AG04450 (cell line): ENCODE measurements at regions not wholly inside any gene's neighbourhood (a gene's known extent, or its start where the extent isn't known, plus 50 kb on each side); places are given as distances from the start of the nearest gene placed in this dataset.

ENCODE experiments used
- CTCF ChIA-PET: fragments of 300-600, 350-600 bp; formaldehyde crosslinking; extraction: SDS; loops from one replicate; lab custom pipeline; 2022; ENCODE audit warnings: antibody characterized with exemption, inconsistent platforms; lab: Charles Lee
- POLR2A ChIA-PET: fragments of 350-600 bp; formaldehyde crosslinking; extraction: SDS; loops from one replicate; lab custom pipeline; 2021; ENCODE audit warnings: antibody characterized with exemption, inconsistent platforms; lab: Yijun Ruan, JAX
- DNase-seq: peaks from one replicate; pipeline ENCODE4 v3.0.0-alpha.2; 2011; ENCODE audit warnings: low read depth, low spot score
- H3K27ac ChIP-seq: one replicate; pipeline ENCODE4 v1.5.1; 2012; ENCODE audit warnings: low read depth, low read length, control low read depth
- H3K27me3 ChIP-seq: one replicate; pipeline ENCODE4 v1.6.0; 2012; ENCODE audit warnings: low read length; ENCODE audit not compliant: control insufficient read depth, insufficient read depth
- H3K4me3 ChIP-seq: 2 replicates; pipeline ENCODE4 v1.5.1; 2011; ENCODE audit warnings: mild to moderate bottlenecking, low read depth, low read length, control low read depth
- H3K9me3 ChIP-seq: 2 replicates; pipeline ENCODE4 v1.5.1; 2012; ENCODE audit warnings: low read length; ENCODE audit not compliant: control insufficient read depth, insufficient read depth
- CTCF ChIP-seq: IDR thresholded peaks from 2 replicates; pipeline ENCODE4 v1.5.1; 2011; ENCODE audit warnings: low read depth, low read length, control low read depth, inconsistent platforms

- ChIA-PET POLR2A (no interaction called here), CTCF (no interaction called here)
- no peaks in the 10 kb centered on the region for H3K9me3 ChIP-seq
- no peak for TF ChIP-seq CTCF
- H3K27me3 ChIP-seq = no peaks in the 10 kb centered on the region
- H3K4me3 ChIP-seq = no peak overlapping the region
- no peak for DNase-seq
- H3K27ac ChIP-seq = no peak overlapping the region
These were observed 329.5 kb downstream of the DEPDC1B start for GRCh38 chr5:60370508-60370907.

DNA sequence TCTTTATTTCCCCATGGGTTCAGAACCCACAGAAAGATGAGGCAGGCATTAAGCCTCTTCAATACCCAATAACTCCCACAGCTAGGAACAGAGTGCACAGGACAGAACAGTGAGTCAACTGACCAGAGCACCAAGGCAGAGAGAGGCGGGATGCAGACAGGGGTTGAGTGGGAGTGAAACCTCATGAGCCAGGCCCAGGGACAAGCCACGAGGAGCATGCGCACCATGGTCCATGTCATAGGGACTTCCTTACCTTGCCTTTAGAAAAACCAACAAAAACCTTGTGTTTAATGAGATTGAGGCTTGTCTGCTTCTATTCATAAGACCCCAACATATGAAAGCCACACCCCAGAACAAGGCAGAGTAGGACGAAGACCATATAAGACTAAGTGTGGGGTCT is 330.6 kb downstream of the DEPDC1B start:
- CTCF ChIA-PET = no interaction called here
- Histone ChIP-seq H3K27ac (no peak overlapping the region), H3K4me3 (no peak overlapping the region), H3K27me3 (no peaks in the 10 kb centered on the region), H3K9me3 (no peaks in the 10 kb centered on the region)
- POLR2A ChIA-PET = no interaction called here
- no peak for TF ChIP-seq CTCF
- DNase-seq = no peak

DNA sequence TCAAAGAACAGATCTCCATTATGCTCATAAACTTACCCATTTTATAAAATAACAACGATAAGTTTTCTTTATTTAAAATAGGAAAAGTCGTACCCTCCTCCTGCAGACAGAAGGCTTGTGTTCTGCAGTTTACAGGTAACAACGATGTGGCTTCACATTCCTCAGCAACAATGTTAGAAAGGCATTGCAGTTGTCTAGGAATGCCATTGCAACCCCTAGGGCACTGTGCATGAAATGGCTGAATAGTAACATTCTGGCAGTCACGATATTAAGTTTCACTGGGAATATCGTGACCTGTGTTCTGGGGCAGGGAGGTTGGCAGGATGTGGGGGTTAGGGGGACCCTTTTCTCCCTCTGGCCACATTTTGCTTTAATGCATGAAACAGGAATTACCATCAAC is 331.9 kb downstream of the DEPDC1B start:
- H3K4me3 ChIP-seq = no peak overlapping the region
- H3K27ac ChIP-seq = no peak overlapping the region
- no peak for DNase-seq
- ChIA-PET POLR2A (no interaction called here), CTCF (no interaction called here)
- H3K27me3 ChIP-seq = no peaks in the 10 kb centered on the region
- TF ChIP-seq CTCF = no peak
- H3K9me3 ChIP-seq = no peaks in the 10 kb centered on the region

GRCh38 chr5:60366489-60366888 is 333.5 kb downstream of the DEPDC1B start:
- no peak overlapping the region for H3K4me3 ChIP-seq
- H3K9me3 ChIP-seq = no peaks in the 10 kb centered on the region
- ChIA-PET POLR2A (no interaction called here), CTCF (interaction anchor here (0.7 kb wide), 1 partner anchor 47 kb away, joined by 6 read pairs; no protein-coding TSS in a partner anchor)
- H3K27me3 ChIP-seq = no peaks in the 10 kb centered on the region
- no peak overlapping the region for H3K27ac ChIP-seq
- no peak for DNase-seq
- no peak for TF ChIP-seq CTCF

DNA sequence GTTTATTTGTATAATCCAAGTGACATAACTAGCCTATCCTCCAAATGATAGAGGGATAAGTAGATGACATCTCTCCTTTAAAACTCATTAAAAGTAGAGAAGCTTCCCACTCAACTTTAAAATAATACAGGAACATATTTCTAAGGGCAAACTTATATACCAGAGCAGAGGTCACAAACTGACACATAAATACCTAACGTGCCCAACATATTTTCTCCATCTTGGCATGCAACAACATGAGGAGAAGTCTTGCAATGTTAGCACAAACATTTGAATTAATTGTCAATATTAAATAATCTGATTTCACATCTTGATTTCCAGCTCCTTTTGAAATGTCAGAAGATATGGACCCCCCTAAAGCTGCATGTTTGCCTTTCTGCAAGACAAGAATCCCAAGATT is 335.0 kb downstream of the DEPDC1B start:
- CTCF ChIA-PET = no interaction called here
- no peak for DNase-seq
- POLR2A ChIA-PET = no interaction called here

More for the DNA sequence above, 335.0 kb downstream of the DEPDC1B start:
- no peak for TF ChIP-seq CTCF
- no peak overlapping the region for H3K27ac ChIP-seq
- no peak overlapping the region for H3K4me3 ChIP-seq
- no peaks in the 10 kb centered on the region for H3K9me3 ChIP-seq
- no peaks in the 10 kb centered on the region for H3K27me3 ChIP-seq
